H1 (cell line): ENCODE measurements at regions not wholly inside any gene's neighbourhood (a gene's known extent, or its start where the extent isn't known, plus 50 kb on each side); places are given as distances from the start of the nearest gene placed in this dataset.

Experiments used
- CHD2 ChIP-seq: IDR thresholded peaks from 2 replicates; pipeline ENCODE4 v1.6.1; 2012; ENCODE audit warnings: low read length, improper control_type of control experiment
- TF ChIP-seq, protein P1 (sequence below): fragments of 300-600 bp; sonication (generic); IDR thresholded peaks from 2 replicates; pipeline ENCODE4 v1.7.1; 2012; ENCODE audit warnings: low read length, moderate library complexity, mild to moderate bottlenecking, inconsistent platforms; ENCODE audit not compliant: insufficient replicate concordance

DNA sequence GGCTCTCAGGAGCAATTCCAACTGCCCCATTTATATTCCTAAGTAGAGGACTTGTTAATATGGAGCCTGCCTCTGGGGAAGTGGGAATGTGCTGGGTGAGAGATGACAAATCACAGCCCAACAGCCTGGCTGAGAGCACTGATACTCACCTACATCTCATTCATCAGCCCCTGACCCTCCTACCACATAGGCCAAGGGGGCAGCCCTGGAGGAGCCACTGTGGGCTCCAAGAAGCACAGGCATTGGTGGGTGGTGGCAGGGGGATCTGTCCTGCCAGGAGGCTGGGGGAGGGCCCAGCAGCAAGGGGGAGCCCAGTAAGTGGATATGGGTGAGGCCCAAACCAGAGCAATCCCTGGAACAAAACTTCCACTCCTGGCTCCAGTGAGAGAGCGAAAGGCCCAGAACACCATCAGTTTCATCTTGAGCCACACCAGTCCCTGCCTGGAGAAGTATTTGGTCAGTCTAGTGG lies 79.7 kb downstream of the BUD13 start (continued):
- TF ChIP-seq, protein P1, sequence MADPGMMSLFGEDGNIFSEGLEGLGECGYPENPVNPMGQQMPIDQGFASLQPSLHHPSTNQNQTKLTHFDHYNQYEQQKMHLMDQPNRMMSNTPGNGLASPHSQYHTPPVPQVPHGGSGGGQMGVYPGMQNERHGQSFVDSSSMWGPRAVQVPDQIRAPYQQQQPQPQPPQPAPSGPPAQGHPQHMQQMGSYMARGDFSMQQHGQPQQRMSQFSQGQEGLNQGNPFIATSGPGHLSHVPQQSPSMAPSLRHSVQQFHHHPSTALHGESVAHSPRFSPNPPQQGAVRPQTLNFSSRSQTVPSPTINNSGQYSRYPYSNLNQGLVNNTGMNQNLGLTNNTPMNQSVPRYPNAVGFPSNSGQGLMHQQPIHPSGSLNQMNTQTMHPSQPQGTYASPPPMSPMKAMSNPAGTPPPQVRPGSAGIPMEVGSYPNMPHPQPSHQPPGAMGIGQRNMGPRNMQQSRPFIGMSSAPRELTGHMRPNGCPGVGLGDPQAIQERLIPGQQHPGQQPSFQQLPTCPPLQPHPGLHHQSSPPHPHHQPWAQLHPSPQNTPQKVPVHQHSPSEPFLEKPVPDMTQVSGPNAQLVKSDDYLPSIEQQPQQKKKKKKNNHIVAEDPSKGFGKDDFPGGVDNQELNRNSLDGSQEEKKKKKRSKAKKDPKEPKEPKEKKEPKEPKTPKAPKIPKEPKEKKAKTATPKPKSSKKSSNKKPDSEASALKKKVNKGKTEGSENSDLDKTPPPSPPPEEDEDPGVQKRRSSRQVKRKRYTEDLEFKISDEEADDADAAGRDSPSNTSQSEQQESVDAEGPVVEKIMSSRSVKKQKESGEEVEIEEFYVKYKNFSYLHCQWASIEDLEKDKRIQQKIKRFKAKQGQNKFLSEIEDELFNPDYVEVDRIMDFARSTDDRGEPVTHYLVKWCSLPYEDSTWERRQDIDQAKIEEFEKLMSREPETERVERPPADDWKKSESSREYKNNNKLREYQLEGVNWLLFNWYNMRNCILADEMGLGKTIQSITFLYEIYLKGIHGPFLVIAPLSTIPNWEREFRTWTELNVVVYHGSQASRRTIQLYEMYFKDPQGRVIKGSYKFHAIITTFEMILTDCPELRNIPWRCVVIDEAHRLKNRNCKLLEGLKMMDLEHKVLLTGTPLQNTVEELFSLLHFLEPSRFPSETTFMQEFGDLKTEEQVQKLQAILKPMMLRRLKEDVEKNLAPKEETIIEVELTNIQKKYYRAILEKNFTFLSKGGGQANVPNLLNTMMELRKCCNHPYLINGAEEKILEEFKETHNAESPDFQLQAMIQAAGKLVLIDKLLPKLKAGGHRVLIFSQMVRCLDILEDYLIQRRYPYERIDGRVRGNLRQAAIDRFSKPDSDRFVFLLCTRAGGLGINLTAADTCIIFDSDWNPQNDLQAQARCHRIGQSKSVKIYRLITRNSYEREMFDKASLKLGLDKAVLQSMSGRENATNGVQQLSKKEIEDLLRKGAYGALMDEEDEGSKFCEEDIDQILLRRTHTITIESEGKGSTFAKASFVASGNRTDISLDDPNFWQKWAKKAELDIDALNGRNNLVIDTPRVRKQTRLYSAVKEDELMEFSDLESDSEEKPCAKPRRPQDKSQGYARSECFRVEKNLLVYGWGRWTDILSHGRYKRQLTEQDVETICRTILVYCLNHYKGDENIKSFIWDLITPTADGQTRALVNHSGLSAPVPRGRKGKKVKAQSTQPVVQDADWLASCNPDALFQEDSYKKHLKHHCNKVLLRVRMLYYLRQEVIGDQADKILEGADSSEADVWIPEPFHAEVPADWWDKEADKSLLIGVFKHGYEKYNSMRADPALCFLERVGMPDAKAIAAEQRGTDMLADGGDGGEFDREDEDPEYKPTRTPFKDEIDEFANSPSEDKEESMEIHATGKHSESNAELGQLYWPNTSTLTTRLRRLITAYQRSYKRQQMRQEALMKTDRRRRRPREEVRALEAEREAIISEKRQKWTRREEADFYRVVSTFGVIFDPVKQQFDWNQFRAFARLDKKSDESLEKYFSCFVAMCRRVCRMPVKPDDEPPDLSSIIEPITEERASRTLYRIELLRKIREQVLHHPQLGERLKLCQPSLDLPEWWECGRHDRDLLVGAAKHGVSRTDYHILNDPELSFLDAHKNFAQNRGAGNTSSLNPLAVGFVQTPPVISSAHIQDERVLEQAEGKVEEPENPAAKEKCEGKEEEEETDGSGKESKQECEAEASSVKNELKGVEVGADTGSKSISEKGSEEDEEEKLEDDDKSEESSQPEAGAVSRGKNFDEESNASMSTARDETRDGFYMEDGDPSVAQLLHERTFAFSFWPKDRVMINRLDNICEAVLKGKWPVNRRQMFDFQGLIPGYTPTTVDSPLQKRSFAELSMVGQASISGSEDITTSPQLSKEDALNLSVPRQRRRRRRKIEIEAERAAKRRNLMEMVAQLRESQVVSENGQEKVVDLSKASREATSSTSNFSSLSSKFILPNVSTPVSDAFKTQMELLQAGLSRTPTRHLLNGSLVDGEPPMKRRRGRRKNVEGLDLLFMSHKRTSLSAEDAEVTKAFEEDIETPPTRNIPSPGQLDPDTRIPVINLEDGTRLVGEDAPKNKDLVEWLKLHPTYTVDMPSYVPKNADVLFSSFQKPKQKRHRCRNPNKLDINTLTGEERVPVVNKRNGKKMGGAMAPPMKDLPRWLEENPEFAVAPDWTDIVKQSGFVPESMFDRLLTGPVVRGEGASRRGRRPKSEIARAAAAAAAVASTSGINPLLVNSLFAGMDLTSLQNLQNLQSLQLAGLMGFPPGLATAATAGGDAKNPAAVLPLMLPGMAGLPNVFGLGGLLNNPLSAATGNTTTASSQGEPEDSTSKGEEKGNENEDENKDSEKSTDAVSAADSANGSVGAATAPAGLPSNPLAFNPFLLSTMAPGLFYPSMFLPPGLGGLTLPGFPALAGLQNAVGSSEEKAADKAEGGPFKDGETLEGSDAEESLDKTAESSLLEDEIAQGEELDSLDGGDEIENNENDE: no peak
- no peak for TF ChIP-seq CHD2
